ENCODE measurements at regions not wholly inside any gene's neighbourhood (a gene's known extent, or its start where the extent isn't known, plus 50 kb on each side); places are given as distances from the start of the nearest gene placed in this dataset.

DNA sequence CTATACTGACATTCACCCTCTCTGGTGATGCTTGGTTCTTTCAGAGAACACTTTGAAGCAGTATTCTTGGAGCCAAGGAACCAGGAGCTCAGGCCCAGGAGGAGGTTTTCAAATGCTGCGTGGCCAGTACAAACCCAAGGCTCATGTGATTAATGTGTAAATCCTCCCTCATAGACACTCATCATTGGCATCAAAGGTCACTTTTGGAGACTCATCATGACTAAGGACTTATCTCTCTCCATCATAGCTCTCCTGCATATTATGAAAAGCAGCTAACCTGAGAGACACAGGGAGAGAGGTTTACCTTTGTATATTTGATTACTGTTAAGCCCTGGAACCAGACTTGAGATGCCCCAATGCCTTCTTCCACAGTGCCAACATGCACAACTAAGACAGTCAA, 115.3 kb upstream of the SRD5A2 start:
- TF ChIP-seq, protein P1, sequence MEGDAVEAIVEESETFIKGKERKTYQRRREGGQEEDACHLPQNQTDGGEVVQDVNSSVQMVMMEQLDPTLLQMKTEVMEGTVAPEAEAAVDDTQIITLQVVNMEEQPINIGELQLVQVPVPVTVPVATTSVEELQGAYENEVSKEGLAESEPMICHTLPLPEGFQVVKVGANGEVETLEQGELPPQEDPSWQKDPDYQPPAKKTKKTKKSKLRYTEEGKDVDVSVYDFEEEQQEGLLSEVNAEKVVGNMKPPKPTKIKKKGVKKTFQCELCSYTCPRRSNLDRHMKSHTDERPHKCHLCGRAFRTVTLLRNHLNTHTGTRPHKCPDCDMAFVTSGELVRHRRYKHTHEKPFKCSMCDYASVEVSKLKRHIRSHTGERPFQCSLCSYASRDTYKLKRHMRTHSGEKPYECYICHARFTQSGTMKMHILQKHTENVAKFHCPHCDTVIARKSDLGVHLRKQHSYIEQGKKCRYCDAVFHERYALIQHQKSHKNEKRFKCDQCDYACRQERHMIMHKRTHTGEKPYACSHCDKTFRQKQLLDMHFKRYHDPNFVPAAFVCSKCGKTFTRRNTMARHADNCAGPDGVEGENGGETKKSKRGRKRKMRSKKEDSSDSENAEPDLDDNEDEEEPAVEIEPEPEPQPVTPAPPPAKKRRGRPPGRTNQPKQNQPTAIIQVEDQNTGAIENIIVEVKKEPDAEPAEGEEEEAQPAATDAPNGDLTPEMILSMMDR (conservative IDR thresholded peaks at IDR 0.05): no peak
- no peak for TF ChIP-seq EZH2 (IDR thresholded peaks at IDR 0.05; ENCODE audit: low read depth)

Data from PC-9 (cell line).